Astrocyte of the hippocampus (primary cell): ENCODE measurements at regions not wholly inside any gene's neighbourhood (a gene's known extent, or its start where the extent isn't known, plus 50 kb on each side); places are given as distances from the start of the nearest gene placed in this dataset.

ENCODE experiments used
- DNase-seq: peaks from one replicate; pipeline ENCODE4 v3.0.0; 2011; ENCODE audit warnings: low read depth, low spot score

DNA sequence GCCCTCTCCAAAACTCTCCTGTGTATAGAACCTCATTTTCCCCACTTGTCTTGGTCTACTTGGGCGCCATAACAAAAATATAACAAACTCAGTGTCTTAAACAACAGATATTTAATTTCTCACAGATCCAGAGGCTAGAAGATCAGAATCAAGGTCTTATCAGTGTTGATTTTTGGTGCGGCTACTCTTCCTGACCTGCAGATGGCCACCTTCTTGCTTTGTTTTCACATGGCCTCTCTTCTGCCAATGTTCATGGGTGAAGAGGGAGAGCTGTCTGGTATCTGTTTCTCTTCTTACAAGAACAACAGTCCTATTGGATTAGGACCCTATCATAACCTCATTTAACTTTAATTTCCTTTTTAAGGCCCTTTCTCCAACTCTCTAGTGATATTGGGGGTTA is 177.3 kb downstream of the PABPC4L start:
- DNase-seq, result no peak

- no peak for DNase-seq
These were observed 181.9 kb downstream of the PABPC4L start for GRCh38 chr4:134019657-134020056.

- peak; percentile 17 for DNase-seq
These were observed 182.7 kb downstream of the PABPC4L start for GRCh38 chr4:134018846-134019245.

GRCh38 chr4:134001057-134001456 is 200.5 kb downstream of the PABPC4L start:
- no peak for DNase-seq

- DNase-seq, result peak; percentile 28
These were observed 204.2 kb downstream of the PABPC4L start for GRCh38 chr4:133997436-133997835.

DNA sequence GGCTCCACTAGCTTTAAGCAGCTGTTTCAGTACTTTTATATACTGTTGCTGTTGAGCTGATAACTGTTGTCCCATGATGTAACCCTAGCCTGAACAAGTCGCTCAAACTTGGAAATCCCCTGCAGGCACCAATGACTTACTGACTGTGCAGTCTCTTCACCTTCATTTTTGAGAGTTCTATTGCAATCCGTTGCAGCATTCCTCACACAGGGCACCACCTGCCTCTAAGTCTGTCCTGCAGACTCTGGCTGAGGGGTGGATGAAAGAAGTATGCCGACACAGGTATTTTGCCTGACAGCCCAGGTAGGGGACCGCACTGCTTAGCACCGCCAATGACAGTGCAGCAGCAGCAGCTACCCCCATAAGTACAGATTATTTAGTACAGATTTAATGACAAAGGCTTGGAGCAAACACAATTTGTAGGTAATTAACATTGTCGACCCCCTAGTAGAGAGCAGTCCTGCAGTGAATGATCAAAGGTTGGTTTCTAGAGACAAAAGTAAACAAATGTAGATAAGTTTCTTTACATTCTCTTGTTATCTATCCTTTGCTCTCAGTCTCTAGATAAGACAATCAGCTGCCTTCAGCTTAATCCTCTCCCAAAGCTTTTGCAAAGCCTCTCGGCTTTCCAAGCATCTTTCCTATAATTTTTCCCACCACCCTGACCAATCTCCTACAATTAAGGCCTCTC is 205.0 kb downstream of the PABPC4L start:
- no peak for DNase-seq

DNA sequence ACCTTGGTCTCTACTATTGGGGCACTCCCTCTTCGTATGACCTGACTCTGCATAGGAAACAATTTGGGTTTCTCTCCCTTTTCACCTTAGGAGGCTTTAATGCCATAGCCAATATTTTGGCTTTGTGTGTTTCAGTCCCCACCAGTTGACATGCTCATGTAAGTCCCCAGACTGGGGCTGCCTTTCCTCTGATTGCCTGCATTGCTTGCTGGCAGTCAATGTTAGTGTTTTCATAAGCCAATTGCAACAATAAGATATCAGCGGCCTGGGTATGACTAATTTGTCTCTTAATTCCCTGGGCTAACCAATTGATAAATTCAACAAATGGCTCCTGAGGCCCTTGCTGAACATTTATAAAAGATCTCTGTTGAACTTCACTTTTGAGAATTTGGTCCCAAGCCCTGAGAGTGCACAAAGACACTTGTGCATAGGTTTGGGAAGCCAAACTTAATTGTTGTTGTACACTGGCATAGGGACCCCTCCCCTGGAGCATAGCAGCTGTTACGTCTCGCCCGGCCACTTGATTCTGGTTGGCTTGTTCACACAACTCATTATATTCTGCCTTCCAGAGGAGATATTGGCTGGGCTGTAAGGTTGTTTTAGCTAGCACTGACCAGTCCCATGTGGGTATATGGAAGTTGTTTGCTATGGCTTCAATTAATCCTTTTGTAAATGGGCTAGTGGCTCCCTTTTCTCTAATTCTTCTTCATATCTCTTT is 206.2 kb downstream of the PABPC4L start:
- no peak for DNase-seq

- DNase-seq, result no peak
These were observed 218.9 kb downstream of the PABPC4L start for GRCh38 chr4:133982533-133983224.

DNA sequence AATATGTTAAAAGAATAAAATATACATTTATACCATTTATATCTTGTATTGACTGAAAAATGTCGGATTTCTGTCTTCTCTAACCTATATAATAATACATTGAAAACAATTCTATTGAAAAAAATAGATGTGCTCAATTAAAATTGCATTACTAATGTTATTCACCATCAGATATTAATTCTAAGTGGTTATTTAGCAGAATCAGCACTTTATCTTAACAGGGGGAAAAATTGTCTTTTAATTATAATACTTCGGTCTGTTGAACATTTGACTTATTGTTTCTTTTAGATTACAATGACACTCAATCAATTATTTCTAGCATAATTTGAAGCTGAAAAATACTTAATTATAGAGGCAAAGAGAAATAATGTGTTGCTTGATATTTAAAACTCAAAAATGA is 220.3 kb downstream of the PABPC4L start:
- DNase-seq, result no peak

DNA sequence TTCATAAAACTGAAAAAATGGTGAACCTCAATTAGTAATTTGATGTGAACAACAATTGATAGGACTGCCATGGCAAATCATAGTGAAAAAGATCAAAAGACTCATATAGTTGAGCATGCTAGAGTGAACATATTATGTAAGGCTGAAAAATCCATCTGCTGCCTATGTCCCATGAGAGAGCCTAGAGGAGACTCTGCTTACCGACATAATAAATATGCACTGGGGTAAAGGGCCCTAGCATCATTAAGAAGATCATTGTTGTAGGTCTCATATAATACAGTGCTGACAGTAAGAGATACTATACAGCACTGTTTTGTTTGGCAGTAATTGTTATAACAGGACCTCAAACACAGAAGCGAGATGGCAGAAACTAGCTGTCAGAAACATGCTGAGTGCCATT is 229.0 kb downstream of the PABPC4L start:
- DNase-seq, result no peak

GRCh38 chr4:133969202-133969848 is 232.3 kb downstream of the PABPC4L start:
- DNase-seq, result peak; percentile 85

- no peak for DNase-seq
These were observed 233.4 kb downstream of the PABPC4L start for GRCh38 chr4:133968174-133968573.

GRCh38 chr4:133960975-133961374 is 240.6 kb downstream of the PABPC4L start:
- no peak for DNase-seq

GRCh38 chr4:133943081-133943480 is 258.5 kb downstream of the PABPC4L start:
- DNase-seq, result no peak

DNA sequence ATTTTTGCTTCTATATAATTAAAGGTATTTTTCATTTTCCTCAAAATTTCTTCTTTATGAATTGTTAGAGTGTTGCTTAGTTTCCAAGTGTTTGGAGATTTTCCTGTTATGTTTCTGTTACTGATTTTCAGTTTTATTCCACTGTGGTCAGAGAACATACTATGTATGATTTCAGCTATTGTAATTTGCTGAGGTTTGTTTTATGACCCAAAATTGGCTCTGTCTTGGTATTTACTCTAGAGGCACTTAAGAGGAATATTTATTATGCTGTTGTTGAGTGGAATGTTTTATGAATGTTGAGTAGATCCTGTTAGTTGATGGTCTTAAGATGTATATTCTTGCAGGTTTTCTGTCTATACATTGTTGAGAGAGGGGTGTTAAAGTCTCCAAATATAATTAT is 263.5 kb downstream of the PABPC4L start:
- DNase-seq, result no peak

- no peak for DNase-seq
These were observed 271.9 kb downstream of the PABPC4L start for GRCh38 chr4:133929531-133930239.

- DNase-seq, result peak; percentile 9
These were observed 280.1 kb downstream of the PABPC4L start for GRCh38 chr4:133921280-133922195.

DNA sequence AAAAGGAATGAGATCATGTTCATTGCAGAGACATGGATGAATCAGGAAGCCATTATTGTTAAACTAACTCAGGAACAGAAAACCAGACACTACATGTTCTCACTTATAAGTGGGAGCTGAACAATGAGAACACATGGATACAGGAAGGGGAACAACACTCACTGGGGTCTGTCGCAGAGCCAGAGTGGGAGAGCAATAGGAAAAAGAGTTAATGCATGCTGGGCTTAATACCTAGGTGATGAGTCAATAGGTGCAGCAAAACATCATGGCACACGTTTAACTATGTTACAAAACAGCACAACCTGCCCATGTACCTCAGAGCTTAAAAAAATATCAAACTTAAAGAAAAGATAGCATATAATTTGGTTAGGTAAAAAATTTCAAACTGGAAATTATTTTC is 281.4 kb downstream of the PABPC4L start:
- no peak for DNase-seq

GRCh38 chr4:133910165-133910564 is 291.4 kb downstream of the PABPC4L start:
- DNase-seq, result no peak

GRCh38 chr4:133903029-133903428 is 298.6 kb downstream of the PABPC4L start:
- DNase-seq, result no peak

DNA sequence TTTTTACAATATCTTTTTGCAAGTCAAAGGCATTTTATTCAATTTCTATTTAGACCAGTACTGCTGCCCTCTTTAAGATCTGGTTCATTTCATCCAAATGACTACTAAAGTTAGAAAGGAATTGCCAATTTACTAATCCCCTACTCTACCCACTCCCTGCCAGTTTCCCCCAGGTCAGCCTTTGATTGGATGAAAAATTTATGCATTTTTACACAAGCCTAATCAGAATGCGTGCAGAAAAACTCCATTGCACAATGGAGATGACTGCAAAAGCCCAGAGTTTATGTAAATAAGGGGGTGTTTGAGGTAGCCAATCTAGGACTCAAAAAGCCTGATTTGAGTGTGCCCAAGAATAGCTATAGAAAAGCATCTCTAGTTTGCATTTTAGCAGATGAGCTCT is 310.6 kb downstream of the PABPC4L start:
- peak; percentile 12 for DNase-seq
